Subcutaneous abdominal adipose tissue (tissue), 5 donors: ENCODE measurements at regions not wholly inside any gene's neighbourhood (a gene's known extent, or its start where the extent isn't known, plus 50 kb on each side); places are given as distances from the start of the nearest gene placed in this dataset.
"Not testable (repeated sequence)": the region's sequence is repeated elsewhere in the genome, so short reads cannot be mapped to it uniquely, and the experiment has no call there.

Source experiments
- H3K27ac ChIP-seq: one replicate; pipeline ENCODE4 v1.7.0; 2013; ENCODE audit warnings: low read depth, mild to moderate bottlenecking, inconsistent platforms, low read length, moderate library complexity
- H3K27me3 ChIP-seq, 5 donors: one replicate each; pipeline ENCODE4 v1.7.0; 2013; ENCODE audit warnings: low read length in 5 of 5, inconsistent platforms in 1 of 5; ENCODE audit not compliant: control insufficient read depth in 5 of 5, insufficient read depth in 4 of 5
- H3K36me3 ChIP-seq, 5 donors: one replicate each; pipeline ENCODE4 v1.7.0; 2013; ENCODE audit warnings: low read length in 5 of 5; ENCODE audit not compliant: control insufficient read depth in 5 of 5, insufficient read depth in 5 of 5
- H3K4me1 ChIP-seq, 5 donors: one replicate each; pipeline ENCODE4 v1.7.0; 2013; ENCODE audit warnings: low read length in 5 of 5, mild to moderate bottlenecking in 3 of 5, moderate library complexity in 1 of 5; ENCODE audit not compliant: control insufficient read depth in 5 of 5, insufficient read depth in 5 of 5
- H3K4me3 ChIP-seq, 5 donors: one replicate each; pipeline ENCODE4 v1.7.0; 2013; ENCODE audit warnings: low read length in 5 of 5, low read depth in 1 of 5
- H3K9ac ChIP-seq, 5 donors: one replicate each; pipeline ENCODE4 v1.7.0; 2013; ENCODE audit warnings: low read length in 5 of 5, mild to moderate bottlenecking in 4 of 5, moderate library complexity in 3 of 5
- H3K9me3 ChIP-seq, 5 donors: one replicate each; pipeline ENCODE4 v1.7.0; 2013; ENCODE audit warnings: low read length in 5 of 5; ENCODE audit not compliant: control insufficient read depth in 5 of 5
- donor health status: healthy.
- donor health status: healthy.
- donor health status: healthy.
- donor health status: healthy.
- donor health status: healthy.

- Histone ChIP-seq H3K9ac (no peak overlapping the region), H3K27me3 (no peaks in the 10 kb centered on the region), H3K27ac (no peak overlapping the region), H3K9me3 (peaks cover 0 to 4% (median 2%) of the 10 kb centered on the region in 5 donors), H3K4me3 (no peak overlapping the region), H3K36me3 (no peaks in the 10 kb centered on the region), H3K4me1 (no peaks in the 10 kb centered on the region)
These were observed 226.0 kb upstream of the PTGER4 start for GRCh38 chr5:40453689-40454088.

DNA sequence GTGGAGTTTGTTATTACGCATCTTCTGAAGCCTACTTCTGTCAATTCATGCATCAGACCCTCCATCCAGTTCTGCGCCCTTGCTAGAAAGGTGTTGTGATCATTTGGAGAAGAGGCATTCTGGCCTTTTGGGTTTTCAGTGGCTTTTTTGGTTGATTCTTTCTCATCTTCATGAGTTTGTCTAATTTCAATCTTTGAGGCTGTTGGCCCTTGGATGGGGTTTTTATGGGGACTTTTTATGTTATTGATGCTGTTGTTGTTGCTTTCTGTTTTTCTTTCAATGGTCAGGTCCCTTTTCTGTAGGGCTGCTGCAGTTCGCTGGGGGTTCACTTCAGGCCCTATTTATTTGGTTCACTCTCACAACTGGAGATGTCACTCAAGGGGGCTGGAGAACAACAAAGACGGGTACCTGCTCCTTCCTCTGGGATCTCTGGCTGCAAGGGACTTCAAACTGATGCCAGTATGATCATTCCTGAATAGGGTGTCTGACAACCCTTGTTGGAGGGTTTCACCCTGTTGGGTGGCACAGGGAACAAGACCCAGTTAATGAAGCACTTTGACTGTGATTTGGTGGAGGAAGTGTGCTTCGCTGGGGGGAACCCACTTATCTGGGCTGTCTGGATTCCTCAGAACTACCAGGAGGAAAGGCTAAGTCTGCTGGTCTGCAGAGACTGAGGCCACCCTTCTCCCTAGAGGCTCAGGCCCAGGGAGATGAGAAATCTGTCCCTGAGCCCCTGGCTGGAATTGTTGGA, 226.7 kb upstream of the PTGER4 start:
- Histone ChIP-seq H3K4me1 (no peaks in the 10 kb centered on the region), H3K27ac (no peak overlapping the region), H3K36me3 (no peaks in the 10 kb centered on the region), H3K9me3 (peaks cover 0 to 4% (median 2%) of the 10 kb centered on the region in 5 donors), H3K9ac (no peak overlapping the region), H3K27me3 (no peaks in the 10 kb centered on the region), H3K4me3 (no peak overlapping the region)

DNA sequence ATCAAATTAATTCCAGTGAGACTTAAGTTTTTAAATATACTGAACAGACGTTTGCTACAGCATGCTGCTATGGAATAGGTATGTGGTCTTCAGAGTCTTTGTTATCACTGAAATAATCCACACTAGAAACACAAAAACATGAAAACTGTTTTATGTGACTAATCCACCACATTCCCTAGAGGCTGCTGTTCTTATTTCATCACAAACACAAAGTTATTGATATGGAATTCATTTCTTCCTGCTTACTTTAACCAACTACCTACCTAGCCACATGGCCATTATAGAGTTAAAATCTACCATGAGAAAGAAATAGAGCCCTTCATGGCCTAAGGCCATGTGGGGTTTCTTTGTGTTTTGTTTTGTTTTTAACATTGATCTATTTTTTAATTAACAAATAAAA, 232.3 kb upstream of the PTGER4 start:
- Histone ChIP-seq H3K9me3 (peaks cover 0 to 12% (median 4%) of the 10 kb centered on the region in 5 donors), H3K9ac (no peak overlapping the region), H3K4me3 (no peak overlapping the region), H3K27ac (no peak overlapping the region), H3K36me3 (no peaks in the 10 kb centered on the region), H3K27me3 (no peaks in the 10 kb centered on the region), H3K4me1 (no peaks in the 10 kb centered on the region)

DNA sequence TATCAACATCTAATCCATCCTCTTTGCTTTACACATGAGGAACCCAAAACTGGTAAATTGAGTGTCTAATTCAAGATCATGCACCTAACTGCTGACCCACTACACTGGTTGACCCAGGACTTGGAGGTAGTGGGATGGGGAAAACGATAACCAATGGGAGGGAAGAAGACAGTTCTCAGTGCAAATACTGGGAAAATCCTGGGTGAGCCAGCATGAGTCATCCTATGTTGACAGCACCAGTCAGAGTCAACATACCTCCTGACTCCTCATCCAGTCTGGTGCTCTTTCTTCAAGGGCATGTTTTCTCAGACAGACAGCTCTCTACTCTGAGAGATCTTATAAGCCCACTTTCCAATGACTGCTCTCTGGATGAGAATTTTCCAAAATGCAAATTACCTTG, 232.8 kb upstream of the PTGER4 start:
- H3K27me3 ChIP-seq, result no peaks in the 10 kb centered on the region

GRCh38 chr5:40442346-40442745, 237.4 kb upstream of the PTGER4 start:
- no peak overlapping the region for H3K9ac ChIP-seq
- H3K27ac ChIP-seq, result no peak overlapping the region
- H3K4me3 ChIP-seq, result no peak overlapping the region
- H3K9me3 ChIP-seq, result peaks cover 0 to 10% (median 4%) of the 10 kb centered on the region in 5 donors
- no peaks in the 10 kb centered on the region for H3K36me3 ChIP-seq
- H3K27me3 ChIP-seq, result no peaks in the 10 kb centered on the region
- no peaks in the 10 kb centered on the region for H3K4me1 ChIP-seq

More for the DNA sequence above, 232.8 kb upstream of the PTGER4 start:
- Histone ChIP-seq H3K27ac (no peak overlapping the region), H3K4me1 (no peaks in the 10 kb centered on the region), H3K36me3 (no peaks in the 10 kb centered on the region), H3K9ac (no peak overlapping the region), H3K9me3 (peaks cover 0 to 12% (median 4%) of the 10 kb centered on the region in 5 donors), H3K4me3 (no peak overlapping the region)

DNA sequence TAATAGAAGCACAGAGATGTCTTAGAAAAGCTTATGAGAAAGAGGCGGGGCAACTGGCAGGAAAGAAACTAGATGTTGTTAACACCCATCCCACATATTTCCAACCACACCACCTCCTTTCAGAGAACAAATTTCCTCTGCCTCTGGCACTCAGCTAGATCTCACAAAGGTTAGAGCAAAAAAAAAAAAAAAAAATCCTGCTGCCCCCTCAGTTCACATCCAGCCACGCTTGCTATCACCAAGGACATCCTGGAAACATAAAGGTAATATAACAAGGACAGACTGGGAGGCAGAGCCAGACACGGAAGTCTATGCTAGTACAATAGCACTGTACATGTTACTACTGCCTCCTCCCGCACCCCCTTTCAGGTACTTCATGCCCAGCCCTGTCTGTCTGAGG, 238.0 kb upstream of the PTGER4 start:
- Histone ChIP-seq H3K4me1 (no peaks in the 10 kb centered on the region), H3K9ac (no peak overlapping the region), H3K9me3 (peaks cover 0 to 10% (median 4%) of the 10 kb centered on the region in 5 donors), H3K27ac (no peak overlapping the region), H3K27me3 (no peaks in the 10 kb centered on the region), H3K36me3 (no peaks in the 10 kb centered on the region), H3K4me3 (no peak overlapping the region)

DNA sequence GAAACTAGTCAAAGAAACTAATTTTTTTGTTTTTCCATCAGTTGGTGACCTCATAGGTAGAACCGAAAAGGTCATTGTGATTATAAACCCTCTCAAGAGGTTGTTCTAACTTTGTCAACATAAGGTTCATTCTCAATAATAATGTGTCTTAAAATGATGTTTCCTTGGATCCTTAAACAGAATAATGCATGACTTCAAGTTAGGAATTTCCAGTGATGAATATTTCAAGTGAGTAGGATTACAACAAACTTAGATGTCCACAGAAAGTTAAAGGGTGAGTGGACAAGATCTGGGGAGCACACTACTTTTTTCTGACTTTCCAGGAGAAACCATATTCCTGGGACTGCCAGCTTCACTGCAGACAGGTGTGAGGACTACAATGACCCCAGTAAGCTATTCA, 239.0 kb upstream of the PTGER4 start:
- H3K27ac ChIP-seq, result no peak overlapping the region
- H3K9ac ChIP-seq, result no peak overlapping the region

DNA sequence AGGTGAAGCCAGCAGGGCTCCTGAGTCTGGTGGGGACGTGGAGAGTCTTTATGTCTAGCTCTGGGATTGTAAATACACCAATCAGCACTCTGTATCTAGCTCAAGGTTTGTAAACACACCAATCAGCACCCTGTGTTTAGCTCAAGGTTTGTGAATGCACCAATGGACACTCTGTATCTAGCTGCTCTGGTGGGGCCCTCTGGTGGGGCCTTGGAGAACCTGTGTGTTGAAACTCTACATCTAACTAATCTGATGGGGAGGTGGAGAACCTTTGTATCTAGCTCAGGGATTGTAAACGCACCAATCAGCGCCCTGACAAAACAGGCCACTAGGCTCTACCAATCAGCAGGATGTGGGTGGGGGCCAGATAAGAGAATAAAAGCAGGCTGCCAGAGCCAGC, 240.6 kb upstream of the PTGER4 start:
- not testable (repeated sequence) for H3K27ac ChIP-seq, H3K9me3 ChIP-seq, H3K4me3 ChIP-seq, H3K27me3 ChIP-seq, H3K9ac ChIP-seq, H3K36me3 ChIP-seq, H3K4me1 ChIP-seq

More for the DNA sequence above, 239.0 kb upstream of the PTGER4 start:
- H3K4me3 ChIP-seq, result no peak overlapping the region
- no peaks in the 10 kb centered on the region for H3K4me1 ChIP-seq
- no peaks in the 10 kb centered on the region for H3K36me3 ChIP-seq
- H3K9me3 ChIP-seq, result peaks cover 0 to 10% (median 4%) of the 10 kb centered on the region in 5 donors
- H3K27me3 ChIP-seq, result no peaks in the 10 kb centered on the region

DNA sequence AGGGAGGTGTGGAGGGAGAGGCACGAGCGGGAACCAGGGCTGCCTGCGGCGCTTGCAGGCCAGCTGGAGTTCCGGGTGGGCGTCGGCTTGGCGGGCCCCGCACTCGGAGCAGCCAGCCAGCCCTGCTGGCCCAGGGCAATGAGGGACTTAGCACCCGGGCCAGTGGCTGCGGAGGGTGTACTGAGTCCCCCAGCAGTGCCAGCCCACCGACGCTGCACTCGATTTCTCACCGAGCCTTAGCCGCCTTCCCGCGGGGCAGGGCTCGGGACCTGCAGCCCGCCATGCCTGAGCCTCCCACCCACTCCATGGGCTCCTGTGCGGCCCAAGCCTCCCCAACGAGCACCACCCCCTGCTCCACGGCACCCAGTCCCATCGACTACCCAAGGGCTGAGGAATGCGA, 241.1 kb upstream of the PTGER4 start:
- not testable (repeated sequence) for H3K27ac ChIP-seq, H3K27me3 ChIP-seq, H3K36me3 ChIP-seq, H3K9me3 ChIP-seq, H3K4me1 ChIP-seq, H3K4me3 ChIP-seq, H3K9ac ChIP-seq

DNA sequence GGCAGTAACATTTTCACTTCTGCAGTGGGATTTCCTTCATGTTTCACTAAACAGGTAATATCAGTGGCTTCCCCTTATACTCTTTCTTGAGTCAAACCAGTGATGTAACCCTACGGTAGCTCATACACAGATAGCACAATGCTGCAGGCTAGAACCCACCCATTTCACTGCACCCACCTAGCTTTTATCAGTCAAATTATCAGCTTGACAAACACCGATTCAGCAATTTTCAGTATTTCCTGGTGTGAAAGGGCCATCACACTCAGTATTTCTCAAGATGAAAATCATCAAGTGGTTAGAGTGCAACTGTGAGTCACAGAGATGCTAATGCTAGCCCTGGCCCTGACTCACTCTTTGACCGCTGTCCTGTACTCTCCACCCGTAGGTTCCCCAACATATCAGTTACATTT, 242.3 kb upstream of the PTGER4 start:
- no peak overlapping the region for H3K27ac ChIP-seq
- H3K9me3 ChIP-seq, result no peaks in the 10 kb centered on the region
- no peak overlapping the region for H3K9ac ChIP-seq
- no peaks in the 10 kb centered on the region for H3K4me1 ChIP-seq
- no peaks in the 10 kb centered on the region for H3K36me3 ChIP-seq
- no peak overlapping the region for H3K4me3 ChIP-seq
- no peaks in the 10 kb centered on the region for H3K27me3 ChIP-seq
